ENCODE measurements at regions not wholly inside any gene's neighbourhood (a gene's known extent, or its start where the extent isn't known, plus 50 kb on each side); places are given as distances from the start of the nearest gene placed in this dataset.

GRCh38 chr11:45454917-45455401, 168.8 kb upstream of the SYT13 start:
- no peaks in the 10 kb centered on the region for H4K20me1 ChIP-seq (ENCODE audit: insufficient read depth, low read length, poor library complexity, severe bottlenecking)
- H3K4me3 ChIP-seq (ENCODE audit: low read length, poor library complexity, severe bottlenecking) = no peak overlapping the region
- no peak overlapping the region for H3K9ac ChIP-seq (ENCODE audit: low read depth, low read length, poor library complexity, severe bottlenecking)
- H3K9me3 ChIP-seq (ENCODE audit: insufficient read depth, low read depth, low read length) = no peaks in the 10 kb centered on the region
- H3K4me1 ChIP-seq (ENCODE audit: insufficient read depth, low read length, poor library complexity, severe bottlenecking) = no peaks in the 10 kb centered on the region
- no peaks in the 10 kb centered on the region for H3K36me3 ChIP-seq (ENCODE audit: insufficient read depth, low read length)
- no peak for TF ChIP-seq CTCF (conservative IDR thresholded peaks at IDR 0.05; ENCODE audit: low read length)
- no peak for TF ChIP-seq EZH2phosphoT487 (IDR thresholded peaks at IDR 0.05; ENCODE audit: borderline replicate concordance)
- H3K79me2 ChIP-seq (ENCODE audit: insufficient read depth, low read length) = no peaks in the 10 kb centered on the region
- H3K27me3 ChIP-seq (ENCODE audit: insufficient read depth, low read length, poor library complexity, severe bottlenecking) = no peaks in the 10 kb centered on the region
- no peak overlapping the region for H2AFZ ChIP-seq (ENCODE audit: low read length)
- H3K9me2 ChIP-seq (replicated peaks; ENCODE audit: low read depth, low read length) = no peaks in the 10 kb centered on the region
- no peaks in the 10 kb centered on the region for H3F3A ChIP-seq (ENCODE audit: low read depth)
- H3K4me2 ChIP-seq (ENCODE audit: low read depth, low read length, poor library complexity, severe bottlenecking) = no peak overlapping the region

GRCh38 chr11:45453721-45454120, 167.6 kb upstream of the SYT13 start:
- no peaks in the 10 kb centered on the region for H3K9me2 ChIP-seq (replicated peaks; ENCODE audit: low read depth, low read length)
- H2AFZ ChIP-seq (ENCODE audit: low read length) = no peak overlapping the region
- no peak overlapping the region for H3K9ac ChIP-seq (ENCODE audit: low read depth, low read length, poor library complexity, severe bottlenecking)
- H3K36me3 ChIP-seq (ENCODE audit: insufficient read depth, low read length) = no peaks in the 10 kb centered on the region
- H3K9me3 ChIP-seq (ENCODE audit: insufficient read depth, low read depth, low read length) = no peaks in the 10 kb centered on the region
- no peaks in the 10 kb centered on the region for H3K4me1 ChIP-seq (ENCODE audit: insufficient read depth, low read length, poor library complexity, severe bottlenecking)
- H3K79me2 ChIP-seq (ENCODE audit: insufficient read depth, low read length) = no peaks in the 10 kb centered on the region
- no peaks in the 10 kb centered on the region for H3F3A ChIP-seq (ENCODE audit: low read depth)
- no peak overlapping the region for H3K4me3 ChIP-seq (ENCODE audit: low read length, poor library complexity, severe bottlenecking)
- TF ChIP-seq CTCF (conservative IDR thresholded peaks at IDR 0.05; ENCODE audit: low read length) (no peak), EZH2phosphoT487 (IDR thresholded peaks at IDR 0.05; ENCODE audit: borderline replicate concordance) (no peak)
- no peaks in the 10 kb centered on the region for H3K27me3 ChIP-seq (ENCODE audit: insufficient read depth, low read length, poor library complexity, severe bottlenecking)
- H3K4me2 ChIP-seq (ENCODE audit: low read depth, low read length, poor library complexity, severe bottlenecking) = no peak overlapping the region
- no peaks in the 10 kb centered on the region for H4K20me1 ChIP-seq (ENCODE audit: insufficient read depth, low read length, poor library complexity, severe bottlenecking)

- H3K9me2 ChIP-seq (replicated peaks; ENCODE audit: low read depth, low read length) = no peaks in the 10 kb centered on the region
- no peak overlapping the region for H3K9ac ChIP-seq (ENCODE audit: low read depth, low read length, poor library complexity, severe bottlenecking)
- H3K4me1 ChIP-seq (ENCODE audit: insufficient read depth, low read length, poor library complexity, severe bottlenecking) = no peaks in the 10 kb centered on the region
- no peak overlapping the region for H3K4me2 ChIP-seq (ENCODE audit: low read depth, low read length, poor library complexity, severe bottlenecking)
- no peaks in the 10 kb centered on the region for H3K9me3 ChIP-seq (ENCODE audit: insufficient read depth, low read depth, low read length)
- H3K36me3 ChIP-seq (ENCODE audit: insufficient read depth, low read length) = no peaks in the 10 kb centered on the region
- no peaks in the 10 kb centered on the region for H4K20me1 ChIP-seq (ENCODE audit: insufficient read depth, low read length, poor library complexity, severe bottlenecking)
- no peaks in the 10 kb centered on the region for H3K79me2 ChIP-seq (ENCODE audit: insufficient read depth, low read length)
- no peak overlapping the region for H2AFZ ChIP-seq (ENCODE audit: low read length)
- H3K4me3 ChIP-seq (ENCODE audit: low read length, poor library complexity, severe bottlenecking) = no peak overlapping the region
- H3F3A ChIP-seq (ENCODE audit: low read depth) = no peaks in the 10 kb centered on the region
- H3K27me3 ChIP-seq (ENCODE audit: insufficient read depth, low read length, poor library complexity, severe bottlenecking) = no peaks in the 10 kb centered on the region
- TF ChIP-seq CTCF (conservative IDR thresholded peaks at IDR 0.05; ENCODE audit: low read length) (no peak), EZH2phosphoT487 (IDR thresholded peaks at IDR 0.05; ENCODE audit: borderline replicate concordance) (no peak)
Observed at GRCh38 chr11:45451766-45452440, 165.8 kb upstream of the SYT13 start.

Data from Loucy (cell line).